ENCODE measurements at regions not wholly inside any gene's neighbourhood (a gene's known extent, or its start where the extent isn't known, plus 50 kb on each side); places are given as distances from the start of the nearest gene placed in this dataset.
"Not testable (repeated sequence)": the region's sequence is repeated elsewhere in the genome, so short reads cannot be mapped to it uniquely, and the experiment has no call there.

DNA sequence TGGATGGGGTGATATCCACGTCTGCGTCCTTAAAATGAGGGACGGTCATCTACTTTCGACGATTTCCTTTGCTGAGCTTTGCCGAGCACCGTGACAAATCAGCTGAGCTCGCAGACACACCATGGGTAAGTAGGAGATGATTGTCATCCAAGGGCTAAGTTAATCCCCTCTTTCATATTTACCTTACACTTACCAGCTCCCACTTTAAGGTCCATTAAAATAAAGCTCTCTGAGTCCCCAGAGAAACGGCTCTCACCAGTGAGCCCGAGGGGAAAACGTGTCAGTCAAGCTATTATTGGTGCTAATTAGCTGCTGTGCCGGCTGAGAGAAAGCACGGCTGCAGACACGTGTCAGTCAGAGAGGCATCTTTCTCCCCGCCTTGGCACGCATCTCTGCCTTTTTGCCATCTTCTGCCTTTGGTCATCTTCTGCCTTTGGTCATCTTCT, 72.2 kb downstream of the CRLF2 start:
- H3K4me3 Mint-ChIP-seq: no peak overlapping the region
- no peak for DNase-seq
- H3K36me3 Mint-ChIP-seq: no peaks in the 10 kb centered on the region
- H3K27me3 Mint-ChIP-seq: no peaks in the 10 kb centered on the region
- CTCF ChIA-PET: no interaction called here
- no peaks in the 10 kb centered on the region for H3K9me3 Mint-ChIP-seq
- no peaks in the 10 kb centered on the region for H3K4me1 Mint-ChIP-seq
- H3K27ac Mint-ChIP-seq: no peak overlapping the region

GRCh38 chrX:1139185-1139500, 73.3 kb downstream of the CRLF2 start:
- CTCF ChIA-PET: no interaction called here
- H3K4me1 Mint-ChIP-seq: no peaks in the 10 kb centered on the region
- DNase-seq: no peak
- no peaks in the 10 kb centered on the region for H3K36me3 Mint-ChIP-seq
- H3K27me3 Mint-ChIP-seq: no peaks in the 10 kb centered on the region
- H3K4me3 Mint-ChIP-seq: no peak overlapping the region
- H3K9me3 Mint-ChIP-seq: no peaks in the 10 kb centered on the region
- no peak overlapping the region for H3K27ac Mint-ChIP-seq

DNA sequence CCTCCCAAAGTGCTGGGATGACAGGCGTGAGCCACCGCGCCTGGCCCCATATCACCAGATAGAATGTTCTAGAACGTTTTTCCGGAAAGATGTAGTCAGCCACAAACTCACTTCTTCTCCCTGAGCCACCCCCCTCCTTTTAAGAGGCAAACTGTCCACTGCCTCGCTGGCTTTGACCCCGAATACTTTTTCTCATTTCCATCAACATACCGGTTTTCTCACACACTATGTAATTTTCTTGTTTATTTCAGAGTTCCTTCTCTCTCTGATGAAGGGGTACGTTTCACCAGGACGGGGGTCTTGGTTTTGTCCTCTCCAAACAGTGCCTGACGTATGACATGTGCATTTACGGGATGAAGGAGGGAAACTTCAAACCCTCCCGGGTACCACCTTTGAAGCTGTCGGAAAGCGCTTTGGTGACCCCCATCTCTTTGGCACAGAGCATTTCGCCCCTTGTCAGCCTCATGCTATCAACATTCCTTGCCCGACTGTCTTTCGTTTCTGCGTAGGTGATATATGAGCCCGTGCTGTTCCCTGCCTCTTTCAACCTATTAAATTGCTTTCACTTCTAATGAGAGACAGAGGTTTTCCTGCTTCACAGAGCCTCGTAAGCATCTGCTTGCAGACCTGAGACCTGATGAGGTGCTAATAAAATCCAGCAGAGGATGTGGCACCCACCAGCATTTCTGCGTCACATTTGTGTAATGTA, 73.8 kb downstream of the CRLF2 start:
- CTCF ChIA-PET: no interaction called here
- H3K27ac Mint-ChIP-seq: no peak overlapping the region
- no peaks in the 10 kb centered on the region for H3K27me3 Mint-ChIP-seq

GRCh38 chrX:1137531-1137930, 74.9 kb downstream of the CRLF2 start:
- CTCF ChIA-PET: no interaction called here
- no peaks in the 10 kb centered on the region for H3K4me1 Mint-ChIP-seq
- DNase-seq: no peak
- no peak overlapping the region for H3K27ac Mint-ChIP-seq
- no peaks in the 10 kb centered on the region for H3K36me3 Mint-ChIP-seq
- no peaks in the 10 kb centered on the region for H3K9me3 Mint-ChIP-seq
- no peaks in the 10 kb centered on the region for H3K27me3 Mint-ChIP-seq
- no peak overlapping the region for H3K4me3 Mint-ChIP-seq

More for the DNA sequence above, 73.8 kb downstream of the CRLF2 start:
- DNase-seq: no peak
- Mint-ChIP-seq H3K4me1 (no peaks in the 10 kb centered on the region), H3K36me3 (no peaks in the 10 kb centered on the region), H3K4me3 (no peak overlapping the region), H3K9me3 (no peaks in the 10 kb centered on the region)

- H3K4me3 Mint-ChIP-seq, DNase-seq, H3K27me3 Mint-ChIP-seq, H3K4me1 Mint-ChIP-seq, CTCF ChIA-PET, H3K36me3 Mint-ChIP-seq, H3K27ac Mint-ChIP-seq, H3K9me3 Mint-ChIP-seq: not testable (repeated sequence)
Observed at GRCh38 chrX:1136582-1136981, 75.9 kb downstream of the CRLF2 start.

- no peak for DNase-seq
- Mint-ChIP-seq H3K36me3 (no peaks in the 10 kb centered on the region), H3K4me1 (no peaks in the 10 kb centered on the region), H3K9me3 (no peaks in the 10 kb centered on the region), H3K27me3 (no peaks in the 10 kb centered on the region), H3K27ac (no peak overlapping the region), H3K4me3 (no peak overlapping the region)
- CTCF ChIA-PET: no interaction called here
Observed at GRCh38 chrX:1134976-1135375, 77.5 kb downstream of the CRLF2 start.

DNA sequence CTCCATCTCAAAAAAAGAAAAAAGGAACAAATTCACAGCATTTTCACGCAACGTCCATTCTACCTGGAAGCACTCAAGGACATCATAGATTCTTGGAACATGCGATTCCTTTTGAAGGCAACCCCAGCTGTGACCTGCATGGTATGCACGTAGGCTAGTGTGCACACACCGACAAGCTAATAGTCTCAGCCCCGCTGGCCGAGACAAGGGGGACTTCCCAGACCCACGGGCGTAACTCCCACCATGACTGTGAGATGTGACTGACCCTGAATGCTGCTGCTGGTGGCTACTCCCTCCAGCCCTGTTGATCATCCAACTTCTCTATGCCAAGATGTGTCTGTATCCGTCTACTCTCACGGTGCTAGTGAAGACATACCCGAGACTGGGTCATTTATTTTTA, 78.3 kb downstream of the CRLF2 start:
- H3K9me3 Mint-ChIP-seq: no peaks in the 10 kb centered on the region
- H3K27me3 Mint-ChIP-seq: no peaks in the 10 kb centered on the region
- H3K4me3 Mint-ChIP-seq: no peak overlapping the region
- CTCF ChIA-PET: no interaction called here
- DNase-seq: no peak
- no peaks in the 10 kb centered on the region for H3K36me3 Mint-ChIP-seq
- no peaks in the 10 kb centered on the region for H3K4me1 Mint-ChIP-seq
- no peak overlapping the region for H3K27ac Mint-ChIP-seq

DNA sequence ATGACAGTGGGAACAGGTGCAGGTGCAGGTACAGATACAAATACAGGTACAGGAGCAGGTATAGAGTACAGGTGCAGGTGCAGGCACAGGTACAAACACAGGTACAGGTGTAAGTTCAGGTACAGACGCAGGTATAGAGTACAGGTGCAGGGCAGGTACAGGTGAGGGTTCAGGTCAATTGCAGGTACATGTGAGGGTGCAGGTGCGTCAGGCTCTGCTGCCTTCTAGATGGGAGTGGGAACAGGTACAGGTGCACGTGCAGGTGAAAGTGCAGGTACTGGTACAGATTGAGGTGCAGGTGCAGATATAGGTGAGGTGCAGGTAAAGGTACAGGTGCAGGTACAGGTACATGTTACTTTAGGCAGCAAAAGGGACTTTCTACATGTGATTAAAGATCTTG, 85.7 kb downstream of the CRLF2 start:
- Mint-ChIP-seq H3K4me3 (no peak overlapping the region), H3K9me3 (no peaks in the 10 kb centered on the region), H3K36me3 (no peaks in the 10 kb centered on the region), H3K27me3 (peaks cover 10% of the 10 kb centered on the region), H3K27ac (no peak overlapping the region), H3K4me1 (no peaks in the 10 kb centered on the region)
- CTCF ChIA-PET: no interaction called here
- no peak for DNase-seq

DNA sequence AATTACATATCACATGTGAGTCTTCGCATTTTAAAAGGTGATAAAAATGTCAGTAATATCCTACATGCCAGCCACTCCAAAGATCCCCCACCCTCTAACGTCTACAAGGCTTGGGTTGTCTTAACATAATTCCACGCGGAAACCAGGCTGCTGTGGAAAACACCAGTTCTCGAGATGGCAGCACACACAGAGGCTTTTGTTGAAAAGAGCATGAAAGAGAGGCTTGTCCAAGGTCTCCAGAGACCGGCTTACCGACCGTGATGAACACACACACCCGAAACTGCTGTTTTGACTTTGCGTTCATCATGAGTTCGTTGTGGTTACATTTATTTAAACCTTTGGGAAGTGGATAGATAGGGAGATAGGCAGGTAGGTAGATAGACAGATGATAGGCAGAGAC, 87.9 kb downstream of the CRLF2 start:
- CTCF ChIA-PET: no interaction called here

DNA sequence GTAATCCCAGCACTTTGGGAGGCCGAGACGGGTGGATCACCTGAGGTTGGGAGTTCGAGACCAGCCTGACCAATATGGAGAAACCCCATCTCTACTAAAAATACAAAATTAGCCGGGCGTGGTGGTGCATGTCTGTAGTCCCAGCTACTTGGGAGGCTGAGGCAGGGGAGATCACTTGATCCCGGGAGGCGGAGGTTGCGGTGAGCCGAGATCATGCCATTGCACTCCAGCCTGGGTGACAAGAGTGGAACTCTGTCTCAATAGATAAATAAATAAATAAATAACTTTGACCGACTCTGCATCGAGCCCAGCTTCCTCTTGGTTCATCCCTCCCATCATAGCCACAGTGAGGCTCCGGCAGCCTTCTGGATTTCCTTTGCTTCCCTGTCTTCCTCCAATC, 89.6 kb downstream of the CRLF2 start:
- CTCF ChIA-PET, H3K4me1 Mint-ChIP-seq, H3K4me3 Mint-ChIP-seq, DNase-seq, H3K27ac Mint-ChIP-seq, H3K9me3 Mint-ChIP-seq, H3K36me3 Mint-ChIP-seq: not testable (repeated sequence)
- peaks cover 32% of the 10 kb centered on the region for H3K27me3 Mint-ChIP-seq

More for the DNA sequence above, 87.9 kb downstream of the CRLF2 start:
- H3K9me3 Mint-ChIP-seq: no peaks in the 10 kb centered on the region
- no peaks in the 10 kb centered on the region for H3K36me3 Mint-ChIP-seq
- no peaks in the 10 kb centered on the region for H3K4me1 Mint-ChIP-seq
- H3K27ac Mint-ChIP-seq: no peak overlapping the region
- DNase-seq: no peak
- peaks cover 19% of the 10 kb centered on the region for H3K27me3 Mint-ChIP-seq
- H3K4me3 Mint-ChIP-seq: no peak overlapping the region

GRCh38 chrX:1119275-1119674, 93.2 kb downstream of the CRLF2 start:
- Mint-ChIP-seq H3K27me3 (peaks cover 32% of the 10 kb centered on the region), H3K36me3 (no peaks in the 10 kb centered on the region), H3K4me1 (no peaks in the 10 kb centered on the region), H3K9me3 (no peaks in the 10 kb centered on the region), H3K4me3 (no peak overlapping the region), H3K27ac (no peak overlapping the region)
- DNase-seq: no peak
- CTCF ChIA-PET: no interaction called here

- no peak for DNase-seq
Observed at GRCh38 chrX:1118572-1119199, 93.8 kb downstream of the CRLF2 start.

DNA sequence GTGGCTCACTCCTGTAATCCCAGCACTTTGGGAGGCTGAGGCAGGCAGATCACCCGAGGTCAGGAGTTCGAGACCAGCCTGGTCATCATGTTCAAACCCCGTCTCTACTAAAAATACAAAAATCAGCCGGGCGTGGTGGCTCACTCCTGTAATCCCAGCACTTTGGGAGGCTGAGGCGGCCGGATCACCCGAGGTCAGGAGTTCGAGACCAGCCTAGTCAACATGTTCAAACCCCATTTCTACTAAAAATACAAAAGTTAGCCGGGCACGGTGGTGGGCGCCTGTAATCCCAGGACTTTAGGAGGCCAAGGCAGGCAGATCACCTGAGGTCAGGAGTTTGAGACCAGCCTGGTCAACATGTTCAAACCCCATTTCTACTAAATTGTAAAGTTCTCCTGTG, 97.0 kb downstream of the CRLF2 start:
- DNase-seq, H3K4me3 Mint-ChIP-seq, H3K36me3 Mint-ChIP-seq, CTCF ChIA-PET, H3K27ac Mint-ChIP-seq, H3K9me3 Mint-ChIP-seq: not testable (repeated sequence)
- Mint-ChIP-seq H3K27me3 (peaks cover 29% of the 10 kb centered on the region), H3K4me1 (peaks cover 13% of the 10 kb centered on the region)

More at GRCh38 chrX:1118572-1119199, 93.8 kb downstream of the CRLF2 start:
- Mint-ChIP-seq H3K36me3 (no peaks in the 10 kb centered on the region), H3K27me3 (peaks cover 30% of the 10 kb centered on the region), H3K4me3 (no peak overlapping the region), H3K9me3 (no peaks in the 10 kb centered on the region), H3K4me1 (no peaks in the 10 kb centered on the region), H3K27ac (no peak overlapping the region)
- CTCF ChIA-PET: no interaction called here

GRCh38 chrX:1112321-1112720, 100.1 kb downstream of the CRLF2 start:
- Mint-ChIP-seq H3K27me3 (peaks cover 32% of the 10 kb centered on the region), H3K4me1 (peaks cover 13% of the 10 kb centered on the region), H3K4me3 (no peak overlapping the region), H3K36me3 (no peaks in the 10 kb centered on the region), H3K27ac (no peak overlapping the region), H3K9me3 (peaks cover 13% of the 10 kb centered on the region)
- DNase-seq: no peak
- CTCF ChIA-PET: no interaction called here

- no peaks in the 10 kb centered on the region for H3K36me3 Mint-ChIP-seq
- H3K9me3 Mint-ChIP-seq: peaks cover 13% of the 10 kb centered on the region
- H3K4me1 Mint-ChIP-seq: peaks cover 13% of the 10 kb centered on the region
- DNase-seq: no peak
- no peak overlapping the region for H3K27ac Mint-ChIP-seq
- H3K27me3 Mint-ChIP-seq: peaks cover 38% of the 10 kb centered on the region
- CTCF ChIA-PET: no interaction called here
- no peak overlapping the region for H3K4me3 Mint-ChIP-seq
Observed at GRCh38 chrX:1111601-1112300, 100.7 kb downstream of the CRLF2 start.
